K562 (cell line): ENCODE measurements at regions not wholly inside any gene's neighbourhood (a gene's known extent, or its start where the extent isn't known, plus 50 kb on each side); places are given as distances from the start of the nearest gene placed in this dataset.

Experiments used
- CEBPG ChIP-seq, 3 experiments: fragments of 200-800 bp in 1 of 3; sonication (Bioruptor generic) in 1 of 3; sonication (generic) in 1 of 3; formaldehyde crosslinking in 1 of 3; IDR thresholded peaks in 2 of 3; conservative IDR thresholded peaks in 1 of 3; 2 replicates each; pipeline versions ENCODE4 v1.6.1 to v1.8.0; 2016 to 2022; ENCODE audit warnings: missing compliant biosample characterization in 2 of 3, missing genetic modification characterization in 2 of 3, mild to moderate bottlenecking in 1 of 3, missing genetic modification reagents in 1 of 3
- EGR1 ChIP-seq: fragments of 450-650 bp; conservative IDR thresholded peaks from 2 replicates; pipeline ENCODE4 v1.6.1; 2017; ENCODE audit warnings: mild to moderate bottlenecking
- HSF4 ChIP-seq: fragments of 250-450 bp; sonication (Bioruptor Pico); IDR thresholded peaks from 2 replicates; pipeline ENCODE4 v2.1.2; 2022; ENCODE audit warnings: mild to moderate bottlenecking, moderate library complexity, borderline replicate concordance
- JUND ChIP-seq, 2 experiments: IDR thresholded peaks; 2 replicates in 1 of 2; 3 replicates in 1 of 2; pipeline ENCODE4 v1.6.1; 2011; ENCODE audit warnings: borderline replicate concordance in 2 of 2, low read depth in 2 of 2, low read length in 2 of 2, improper control_type of control experiment in 1 of 2, missing biosample characterization in 1 of 2, missing genetic modification characterization in 1 of 2, missing genetic modification reagents in 1 of 2
- KDM5B ChIP-seq: fragments of 200-600 bp; sonication (generic); IDR thresholded peaks from 2 replicates; pipeline ENCODE4 v1.6.1; 2012; ENCODE audit warnings: low read depth, mild to moderate bottlenecking, moderate library complexity, low read length, control low read depth, inconsistent platforms; ENCODE audit not compliant: insufficient replicate concordance
- MAZ ChIP-seq, 2 experiments: fragments of 450-650 bp in 1 of 2; sonication (generic) in 1 of 2; formaldehyde crosslinking; IDR thresholded peaks in 1 of 2; conservative IDR thresholded peaks in 1 of 2; 2 replicates each; pipeline versions ENCODE4 v1.4.0 to v1.5.0; 2020; ENCODE audit warnings: mild to moderate bottlenecking in 1 of 2, missing genetic modification reagents in 1 of 2
- NELFE ChIP-seq: IDR thresholded peaks from 2 replicates; pipeline ENCODE4 v1.6.1; 2011; ENCODE audit warnings: mild to moderate bottlenecking; ENCODE audit not compliant: insufficient read depth, insufficient read length
- RAD21 ChIP-seq, 2 experiments: fragments of 250-450 bp in 1 of 2; fragments of 450-650 bp in 1 of 2; sonication (Bioruptor Pico) in 1 of 2; formaldehyde crosslinking in 1 of 2; IDR thresholded peaks in 1 of 2; conservative IDR thresholded peaks in 1 of 2; 2 replicates each; pipeline versions ENCODE4 v1.4.0 to v1.8.0; 2020 to 2022; ENCODE audit warnings: mild to moderate bottlenecking in 2 of 2, moderate library complexity in 1 of 2
- TAF9B ChIP-seq: fragments of 450-650 bp; IDR thresholded peaks from 2 replicates; pipeline ENCODE4 v1.6.1; 2018; ENCODE audit warnings: mild to moderate bottlenecking; ENCODE audit not compliant: partially characterized antibody
- ZNF165 ChIP-seq: fragments of 250-450 bp; sonication (Bioruptor Pico); IDR thresholded peaks from 2 replicates; pipeline ENCODE4 v1.4.0; 2020; ENCODE audit warnings: borderline replicate concordance
- ZNF197 ChIP-seq: fragments of 200-800 bp; sonication (Bioruptor generic); IDR thresholded peaks from 2 replicates; pipeline ENCODE4 v1.6.1; 2016; ENCODE audit warnings: low read depth, missing genetic modification characterization, missing compliant biosample characterization
- TF ChIP-seq, protein P1 (sequence below), 2 experiments: fragments of 450-650 bp; IDR thresholded peaks; 2 replicates each; pipeline ENCODE4 v1.6.1; 2016
- TF ChIP-seq, protein P2 (sequence below), 2 experiments: fragments of 450-650 bp; IDR thresholded peaks; 2 replicates each; pipeline ENCODE4 v1.6.1; 2016; ENCODE audit warnings: mild to moderate bottlenecking in 2 of 2, borderline replicate concordance in 1 of 2, low read depth in 1 of 2, moderate library complexity in 1 of 2
- TF ChIP-seq, protein P3 (sequence below): fragments of 250-450 bp; sonication (Bioruptor Pico); IDR thresholded peaks from 2 replicates; pipeline ENCODE4 v1.5.0; 2020; ENCODE audit warnings: mild to moderate bottlenecking, borderline replicate concordance

GRCh38 chr12:116441292-116441691 lies 117.9 kb upstream of the MAP1LC3B2 start (continued):
- TF ChIP-seq, protein P1, sequence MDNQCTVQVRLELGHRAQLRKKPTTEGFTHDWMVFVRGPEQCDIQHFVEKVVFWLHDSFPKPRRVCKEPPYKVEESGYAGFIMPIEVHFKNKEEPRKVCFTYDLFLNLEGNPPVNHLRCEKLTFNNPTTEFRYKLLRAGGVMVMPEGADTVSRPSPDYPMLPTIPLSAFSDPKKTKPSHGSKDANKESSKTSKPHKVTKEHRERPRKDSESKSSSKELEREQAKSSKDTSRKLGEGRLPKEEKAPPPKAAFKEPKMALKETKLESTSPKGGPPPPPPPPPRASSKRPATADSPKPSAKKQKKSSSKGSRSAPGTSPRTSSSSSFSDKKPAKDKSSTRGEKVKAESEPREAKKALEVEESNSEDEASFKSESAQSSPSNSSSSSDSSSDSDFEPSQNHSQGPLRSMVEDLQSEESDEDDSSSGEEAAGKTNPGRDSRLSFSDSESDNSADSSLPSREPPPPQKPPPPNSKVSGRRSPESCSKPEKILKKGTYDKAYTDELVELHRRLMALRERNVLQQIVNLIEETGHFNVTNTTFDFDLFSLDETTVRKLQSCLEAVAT (IDR thresholded peaks at IDR 0.05): no peak
- TF ChIP-seq MAZ (CRISPR knock-in tag; conservative IDR thresholded peaks at IDR 0.05 in 1 of 2, IDR thresholded peaks at IDR 0.05 in 1 of 2) (0 out of 4 replicates have a peak, but pooled peaks of 1 of the 2 experiments have one; percentile 17), HSF4 (CRISPR knock-in tag) (no peak), ZNF165 (no peak), EGR1 (no peak), TAF9B (no peak), KDM5B (no peak), JUND (IDR thresholded peaks at IDR 0.05; ENCODE audit: borderline replicate concordance, low read depth, low read length) (no peak), JUND (tag; IDR thresholded peaks at IDR 0.05; ENCODE audit: borderline replicate concordance, low read depth, low read length) (no peak), NELFE (no peak), CEBPG (CRISPR knock-in tag; IDR thresholded peaks at IDR 0.05) (peak; percentile 63; the same call in 1 of the 2 replicates), CEBPG (tag; conservative IDR thresholded peaks at IDR 0.05 in 1 of 2, IDR thresholded peaks at IDR 0.05 in 1 of 2) (peak in 1 of 2 experiments; percentile 30; a peak in 2 of 4 replicates), ZNF197 (CRISPR knock-in tag) (no peak), RAD21 (CRISPR knock-in tag; conservative IDR thresholded peaks at IDR 0.05 in 1 of 2, IDR thresholded peaks at IDR 0.05 in 1 of 2) (0 out of 4 replicates have a peak, but pooled peaks of 1 of the 2 experiments have one; percentile 5)
- TF ChIP-seq, protein P2, sequence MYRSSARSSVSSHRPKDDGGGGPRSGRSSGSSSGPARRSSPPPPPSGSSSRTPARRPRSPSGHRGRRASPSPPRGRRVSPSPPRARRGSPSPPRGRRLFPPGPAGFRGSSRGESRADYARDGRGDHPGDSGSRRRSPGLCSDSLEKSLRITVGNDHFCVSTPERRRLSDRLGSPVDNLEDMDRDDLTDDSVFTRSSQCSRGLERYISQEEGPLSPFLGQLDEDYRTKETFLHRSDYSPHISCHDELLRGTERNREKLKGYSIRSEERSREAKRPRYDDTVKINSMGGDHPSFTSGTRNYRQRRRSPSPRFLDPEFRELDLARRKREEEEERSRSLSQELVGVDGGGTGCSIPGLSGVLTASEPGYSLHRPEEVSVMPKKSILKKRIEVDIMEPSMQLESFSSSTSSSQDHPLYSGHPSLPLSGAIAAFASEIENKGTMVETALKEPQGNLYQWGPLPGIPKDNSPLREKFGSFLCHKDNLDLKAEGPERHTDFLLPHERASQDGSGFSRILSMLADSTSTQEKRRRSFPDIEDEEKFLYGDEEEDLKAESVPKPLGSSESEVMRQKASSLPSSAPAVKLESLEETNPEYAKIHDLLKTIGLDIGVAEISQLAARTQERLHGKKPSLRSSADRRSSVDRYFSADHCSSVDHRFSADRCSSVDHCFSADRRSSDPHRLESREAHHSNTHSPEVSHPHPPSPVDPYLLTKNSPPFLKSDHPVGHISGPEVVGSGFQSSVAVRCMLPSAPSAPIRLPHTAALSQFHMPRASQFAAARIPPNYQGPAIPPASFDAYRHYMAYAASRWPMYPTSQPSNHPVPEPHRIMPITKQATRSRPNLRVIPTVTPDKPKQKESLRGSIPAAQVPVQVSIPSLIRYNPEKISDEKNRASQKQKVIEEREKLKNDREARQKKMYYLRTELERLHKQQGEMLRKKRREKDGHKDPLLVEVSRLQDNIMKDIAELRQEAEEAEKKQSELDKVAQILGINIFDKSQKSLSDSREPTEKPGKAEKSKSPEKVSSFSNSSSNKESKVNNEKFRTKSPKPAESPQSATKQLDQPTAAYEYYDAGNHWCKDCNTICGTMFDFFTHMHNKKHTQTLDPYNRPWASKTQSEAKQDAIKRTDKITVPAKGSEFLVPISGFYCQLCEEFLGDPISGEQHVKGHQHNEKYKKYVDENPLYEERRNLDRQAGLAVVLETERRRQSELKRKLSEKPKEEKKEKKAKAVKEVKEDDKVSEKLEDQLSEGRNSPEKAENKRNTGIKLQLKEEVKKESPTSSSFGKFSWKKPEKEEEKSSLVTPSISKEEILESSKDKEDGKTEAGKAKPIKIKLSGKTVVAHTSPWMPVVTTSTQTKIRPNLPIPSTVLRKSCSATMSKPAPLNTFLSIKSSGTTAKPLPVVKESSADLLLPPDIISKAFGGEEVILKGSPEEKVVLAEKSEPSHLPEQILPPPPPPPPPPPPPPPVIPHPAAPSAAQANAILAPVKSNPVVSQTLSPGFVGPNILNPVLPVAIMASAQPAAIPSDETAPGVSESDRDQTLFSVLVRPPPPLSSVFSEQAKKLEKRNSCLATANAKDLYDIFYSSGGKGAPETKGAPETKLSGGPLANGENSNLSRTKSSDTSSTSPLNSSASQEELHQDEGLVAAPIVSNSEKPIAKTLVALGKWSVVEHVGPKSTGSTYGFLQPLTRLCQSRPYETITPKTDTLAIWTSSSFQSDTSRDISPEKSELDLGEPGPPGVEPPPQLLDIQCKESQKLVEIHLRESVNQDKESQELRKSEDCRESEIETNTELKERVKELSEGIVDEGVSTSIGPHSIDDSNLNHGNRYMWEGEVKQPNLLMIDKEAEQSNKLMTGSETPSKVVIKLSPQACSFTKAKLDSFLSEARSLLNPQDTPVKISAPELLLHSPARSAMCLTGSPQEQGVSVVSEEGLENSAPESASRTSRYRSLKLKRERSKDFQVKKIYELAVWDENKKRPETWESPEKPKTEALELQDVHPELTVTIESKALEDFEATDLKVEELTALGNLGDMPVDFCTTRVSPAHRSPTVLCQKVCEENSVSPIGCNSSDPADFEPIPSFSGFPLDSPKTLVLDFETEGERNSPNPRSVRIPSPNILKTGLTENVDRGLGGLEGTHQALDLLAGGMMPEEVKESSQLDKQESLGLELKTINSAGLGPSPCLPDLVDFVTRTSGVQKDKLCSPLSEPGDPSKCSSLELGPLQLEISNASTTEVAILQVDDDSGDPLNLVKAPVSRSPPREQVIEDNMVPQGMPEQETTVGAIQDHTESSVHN (IDR thresholded peaks at IDR 0.05; ENCODE audit: borderline replicate concordance in 1 of 2, low read depth in 1 of 2): no peak
- TF ChIP-seq, protein P3, sequence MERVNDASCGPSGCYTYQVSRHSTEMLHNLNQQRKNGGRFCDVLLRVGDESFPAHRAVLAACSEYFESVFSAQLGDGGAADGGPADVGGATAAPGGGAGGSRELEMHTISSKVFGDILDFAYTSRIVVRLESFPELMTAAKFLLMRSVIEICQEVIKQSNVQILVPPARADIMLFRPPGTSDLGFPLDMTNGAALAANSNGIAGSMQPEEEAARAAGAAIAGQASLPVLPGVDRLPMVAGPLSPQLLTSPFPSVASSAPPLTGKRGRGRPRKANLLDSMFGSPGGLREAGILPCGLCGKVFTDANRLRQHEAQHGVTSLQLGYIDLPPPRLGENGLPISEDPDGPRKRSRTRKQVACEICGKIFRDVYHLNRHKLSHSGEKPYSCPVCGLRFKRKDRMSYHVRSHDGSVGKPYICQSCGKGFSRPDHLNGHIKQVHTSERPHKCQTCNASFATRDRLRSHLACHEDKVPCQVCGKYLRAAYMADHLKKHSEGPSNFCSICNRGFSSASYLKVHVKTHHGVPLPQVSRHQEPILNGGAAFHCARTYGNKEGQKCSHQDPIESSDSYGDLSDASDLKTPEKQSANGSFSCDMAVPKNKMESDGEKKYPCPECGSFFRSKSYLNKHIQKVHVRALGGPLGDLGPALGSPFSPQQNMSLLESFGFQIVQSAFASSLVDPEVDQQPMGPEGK (CRISPR knock-in tag): no peak
